ENCODE measurements at regions not wholly inside any gene's neighbourhood (a gene's known extent, or its start where the extent isn't known, plus 50 kb on each side); places are given as distances from the start of the nearest gene placed in this dataset.

GRCh38 chr6:169342710-169343109, 89.1 kb upstream of the THBS2 start:
- Histone ChIP-seq H3K79me2 (ENCODE audit: insufficient read depth) (no peaks in the 10 kb centered on the region), H4K20me1 (ENCODE audit: insufficient read depth) (no peaks in the 10 kb centered on the region), H3K4me3 (ENCODE audit: low read depth in 2 of 2, low read length in 1 of 2) (no peak overlapping the region), H3K4me1 (ENCODE audit: control insufficient read depth in 1 of 2, insufficient read depth in 2 of 2, low read depth in 1 of 2, low read length in 1 of 2) (peaks cover 4 to 7% of the 10 kb centered on the region in 2 experiments; a peak in 2 of 4 replicates), H3K9me2 (no peaks in the 10 kb centered on the region), H3K4me2 (no peak overlapping the region), H3K27ac (ENCODE audit: low read depth in 2 of 2, low read length in 1 of 2) (no peak overlapping the region), H3F3A (replicated peaks; ENCODE audit: insufficient read depth) (no peaks in the 10 kb centered on the region), H3K27me3 (ENCODE audit: insufficient read depth) (no peaks in the 10 kb centered on the region), H3K9ac (no peak overlapping the region), H2AFZ (ENCODE audit: low read depth) (no peak overlapping the region), H3K9me3 (no peaks in the 10 kb centered on the region), H3K36me3 (replicated peaks in 1 of 2; ENCODE audit: control insufficient read depth in 1 of 2, insufficient read depth in 2 of 2, low read length in 1 of 2) (no peaks in the 10 kb centered on the region)
- ChIA-PET CTCF (interaction anchor here (0.6 kb wide), 1 partner anchor 155 kb away, joined by 3 read pairs; no protein-coding TSS in a partner anchor), POLR2A (no interaction called here)
- TF ChIP-seq TEAD4 (IDR thresholded peaks at IDR 0.05; ENCODE audit: borderline replicate concordance, insufficient read depth) (no peak), MXI1 (IDR thresholded peaks at IDR 0.05; ENCODE audit: low read depth, low read length) (no peak), SIN3A (IDR thresholded peaks at IDR 0.05; ENCODE audit: borderline replicate concordance, low read depth, low read length) (no peak), RAD21 (IDR thresholded peaks at IDR 0.05; ENCODE audit: low read length) (no peak), POLR2AphosphoS5 (IDR thresholded peaks at IDR 0.05; ENCODE audit: low read depth, low read length) (no peak)
- TF ChIP-seq, protein P1, sequence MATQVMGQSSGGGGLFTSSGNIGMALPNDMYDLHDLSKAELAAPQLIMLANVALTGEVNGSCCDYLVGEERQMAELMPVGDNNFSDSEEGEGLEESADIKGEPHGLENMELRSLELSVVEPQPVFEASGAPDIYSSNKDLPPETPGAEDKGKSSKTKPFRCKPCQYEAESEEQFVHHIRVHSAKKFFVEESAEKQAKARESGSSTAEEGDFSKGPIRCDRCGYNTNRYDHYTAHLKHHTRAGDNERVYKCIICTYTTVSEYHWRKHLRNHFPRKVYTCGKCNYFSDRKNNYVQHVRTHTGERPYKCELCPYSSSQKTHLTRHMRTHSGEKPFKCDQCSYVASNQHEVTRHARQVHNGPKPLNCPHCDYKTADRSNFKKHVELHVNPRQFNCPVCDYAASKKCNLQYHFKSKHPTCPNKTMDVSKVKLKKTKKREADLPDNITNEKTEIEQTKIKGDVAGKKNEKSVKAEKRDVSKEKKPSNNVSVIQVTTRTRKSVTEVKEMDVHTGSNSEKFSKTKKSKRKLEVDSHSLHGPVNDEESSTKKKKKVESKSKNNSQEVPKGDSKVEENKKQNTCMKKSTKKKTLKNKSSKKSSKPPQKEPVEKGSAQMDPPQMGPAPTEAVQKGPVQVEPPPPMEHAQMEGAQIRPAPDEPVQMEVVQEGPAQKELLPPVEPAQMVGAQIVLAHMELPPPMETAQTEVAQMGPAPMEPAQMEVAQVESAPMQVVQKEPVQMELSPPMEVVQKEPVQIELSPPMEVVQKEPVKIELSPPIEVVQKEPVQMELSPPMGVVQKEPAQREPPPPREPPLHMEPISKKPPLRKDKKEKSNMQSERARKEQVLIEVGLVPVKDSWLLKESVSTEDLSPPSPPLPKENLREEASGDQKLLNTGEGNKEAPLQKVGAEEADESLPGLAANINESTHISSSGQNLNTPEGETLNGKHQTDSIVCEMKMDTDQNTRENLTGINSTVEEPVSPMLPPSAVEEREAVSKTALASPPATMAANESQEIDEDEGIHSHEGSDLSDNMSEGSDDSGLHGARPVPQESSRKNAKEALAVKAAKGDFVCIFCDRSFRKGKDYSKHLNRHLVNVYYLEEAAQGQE (IDR thresholded peaks at IDR 0.05; ENCODE audit: low read depth, low read length), result no peak
- DNase-seq, result no peak
- 65% methylated on average over 3 of the region's 3 CpGs for WGBS (ENCODE audit: low lambda C conversion rate)

- Histone ChIP-seq H3K4me3 (ENCODE audit: low read depth in 2 of 2, low read length in 1 of 2) (no peak overlapping the region), H4K20me1 (ENCODE audit: insufficient read depth) (no peaks in the 10 kb centered on the region), H3K9ac (no peak overlapping the region), H2AFZ (ENCODE audit: low read depth) (no peak overlapping the region), H3K9me2 (no peaks in the 10 kb centered on the region), H3K79me2 (ENCODE audit: insufficient read depth) (no peaks in the 10 kb centered on the region), H3K9me3 (no peaks in the 10 kb centered on the region), H3K4me2 (no peak overlapping the region), H3F3A (replicated peaks; ENCODE audit: insufficient read depth) (no peaks in the 10 kb centered on the region), H3K36me3 (replicated peaks in 1 of 2; ENCODE audit: control insufficient read depth in 1 of 2, insufficient read depth in 2 of 2, low read length in 1 of 2) (no peaks in the 10 kb centered on the region), H3K27ac (ENCODE audit: low read depth in 2 of 2, low read length in 1 of 2) (no peak overlapping the region), H3K4me1 (ENCODE audit: control insufficient read depth in 1 of 2, insufficient read depth in 2 of 2, low read depth in 1 of 2, low read length in 1 of 2) (peaks cover 4 to 7% of the 10 kb centered on the region in 2 experiments; a peak in 2 of 4 replicates), H3K27me3 (ENCODE audit: insufficient read depth) (no peaks in the 10 kb centered on the region)
- CTCF ChIA-PET, result no interaction called here
- WGBS (ENCODE audit: low lambda C conversion rate), result 68% methylated on average over 5 of the region's 5 CpGs
- no peak for DNase-seq
- POLR2A ChIA-PET, result no interaction called here
- TF ChIP-seq SIN3A (IDR thresholded peaks at IDR 0.05; ENCODE audit: borderline replicate concordance, low read depth, low read length) (no peak), RAD21 (IDR thresholded peaks at IDR 0.05; ENCODE audit: low read length) (no peak), NRF1 (IDR thresholded peaks at IDR 0.05; ENCODE audit: low read depth, low read length) (no peak), FOSL2 (IDR thresholded peaks at IDR 0.05; ENCODE audit: borderline replicate concordance, low read depth) (no peak), PBX3 (IDR thresholded peaks at IDR 0.05) (no peak), POLR2AphosphoS5 (IDR thresholded peaks at IDR 0.05; ENCODE audit: low read depth, low read length) (no peak), NFIC (IDR thresholded peaks at IDR 0.05; ENCODE audit: borderline replicate concordance) (no peak)
- TF ChIP-seq, protein P2, sequence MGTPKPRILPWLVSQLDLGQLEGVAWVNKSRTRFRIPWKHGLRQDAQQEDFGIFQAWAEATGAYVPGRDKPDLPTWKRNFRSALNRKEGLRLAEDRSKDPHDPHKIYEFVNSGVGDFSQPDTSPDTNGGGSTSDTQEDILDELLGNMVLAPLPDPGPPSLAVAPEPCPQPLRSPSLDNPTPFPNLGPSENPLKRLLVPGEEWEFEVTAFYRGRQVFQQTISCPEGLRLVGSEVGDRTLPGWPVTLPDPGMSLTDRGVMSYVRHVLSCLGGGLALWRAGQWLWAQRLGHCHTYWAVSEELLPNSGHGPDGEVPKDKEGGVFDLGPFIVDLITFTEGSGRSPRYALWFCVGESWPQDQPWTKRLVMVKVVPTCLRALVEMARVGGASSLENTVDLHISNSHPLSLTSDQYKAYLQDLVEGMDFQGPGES (IDR thresholded peaks at IDR 0.05; ENCODE audit: low read depth, low read length), result no peak
- TF ChIP-seq, protein P3, sequence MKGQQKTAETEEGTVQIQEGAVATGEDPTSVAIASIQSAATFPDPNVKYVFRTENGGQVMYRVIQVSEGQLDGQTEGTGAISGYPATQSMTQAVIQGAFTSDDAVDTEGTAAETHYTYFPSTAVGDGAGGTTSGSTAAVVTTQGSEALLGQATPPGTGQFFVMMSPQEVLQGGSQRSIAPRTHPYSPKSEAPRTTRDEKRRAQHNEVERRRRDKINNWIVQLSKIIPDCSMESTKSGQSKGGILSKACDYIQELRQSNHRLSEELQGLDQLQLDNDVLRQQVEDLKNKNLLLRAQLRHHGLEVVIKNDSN (IDR thresholded peaks at IDR 0.05; ENCODE audit: borderline replicate concordance, low read depth), result no peak
These were observed 88.1 kb upstream of the THBS2 start for GRCh38 chr6:169341706-169342105.
